Activated CD4-positive, alpha-beta T cell treated with anti-CD3 and anti-CD28 coated beads for 36 hours (primary cell): ENCODE measurements at regions not wholly inside any gene's neighbourhood (a gene's known extent, or its start where the extent isn't known, plus 50 kb on each side); places are given as distances from the start of the nearest gene placed in this dataset.

Source experiments
- ATAC-seq: fragments of 200-7000 bp; cut with Tn5 transposase; one replicate; pipeline ENCODE4 v1.10.0; 2021; ENCODE audit warnings: mild to moderate bottlenecking, moderate library complexity
- CTCF ChIA-PET: fragments of 350-600 bp; sonication (Branson Sonifier 250); formaldehyde crosslinking; loops from one replicate; lab custom pipeline; 2021; ENCODE audit warnings: antibody characterized with exemption; lab: Charles Lee
- POLR2A ChIA-PET: fragments of 350-600 bp; sonication (Branson Sonifier 250); formaldehyde crosslinking; loops from one replicate; lab custom pipeline; 2021; ENCODE audit warnings: antibody characterized with exemption, inconsistent platforms; lab: Charles Lee
- DNase-seq: peaks from one replicate; pipeline ENCODE4 v3.0.0-alpha.2; 2020
- H3K27ac Mint-ChIP-seq: one replicate; pipeline ENCODE4 v1.8.0; 2021; ENCODE audit warnings: mixed read lengths
- H3K27me3 Mint-ChIP-seq: one replicate; pipeline ENCODE4 v1.8.0; 2021; ENCODE audit warnings: mixed read lengths
- H3K36me3 Mint-ChIP-seq: one replicate; pipeline ENCODE4 v1.8.0; 2021; ENCODE audit warnings: low read depth, mixed read lengths
- H3K4me1 Mint-ChIP-seq: one replicate; pipeline ENCODE4 v1.8.0; 2021; ENCODE audit warnings: mixed read lengths
- H3K4me3 Mint-ChIP-seq: one replicate; pipeline ENCODE4 v1.8.0; 2021; ENCODE audit warnings: mild to moderate bottlenecking, moderate library complexity, mixed read lengths
- H3K9me3 Mint-ChIP-seq: one replicate; pipeline ENCODE4 v1.8.0; 2021; ENCODE audit warnings: low read depth, mixed read lengths
- intact Hi-C, 2 experiments: fragments of 100-400 bp; cut with DNase I in 1 of 2; cut with micrococcal nuclease in 1 of 2; formaldehyde crosslinking; loops; one replicate each; pipeline versions ENCODE4 v1.14.2 to v1.15.1; 2022 to 2024; cut with DNase I, micrococcal nuclease

- Mint-ChIP-seq H3K4me3 (no peak overlapping the region), H3K36me3 (no peaks in the 10 kb centered on the region), H3K27me3 (peaks cover 8% of the 10 kb centered on the region), H3K4me1 (no peaks in the 10 kb centered on the region), H3K27ac (no peak overlapping the region), H3K9me3 (no peaks in the 10 kb centered on the region)
- intact Hi-C loops = no loop called here
- ChIA-PET CTCF (interaction anchor here (0.6 kb wide), 1 partner anchor 42 kb away, joined by 4 read pairs; no protein-coding TSS in a partner anchor), POLR2A (no interaction called here)
- no peak for DNase-seq
- no peak for ATAC-seq
Observed at GRCh38 chr2:104340879-104341828, 512.8 kb upstream of the POU3F3 start.

- POLR2A ChIA-PET = no interaction called here
- Mint-ChIP-seq H3K4me3 (no peak overlapping the region), H3K27me3 (peaks cover 8% of the 10 kb centered on the region), H3K4me1 (no peaks in the 10 kb centered on the region), H3K9me3 (no peaks in the 10 kb centered on the region), H3K36me3 (no peaks in the 10 kb centered on the region), H3K27ac (no peak overlapping the region)
- no peak for ATAC-seq
- intact Hi-C loops = no loop called here
- CTCF ChIA-PET = no interaction called here
- no peak for DNase-seq
Observed at GRCh38 chr2:104344306-104344705, 509.6 kb upstream of the POU3F3 start.

GRCh38 chr2:104344985-104345384, 508.9 kb upstream of the POU3F3 start:
- CTCF ChIA-PET = no interaction called here
- Mint-ChIP-seq H3K4me3 (no peak overlapping the region), H3K27me3 (peaks cover 8% of the 10 kb centered on the region), H3K4me1 (no peaks in the 10 kb centered on the region), H3K36me3 (no peaks in the 10 kb centered on the region), H3K9me3 (no peaks in the 10 kb centered on the region), H3K27ac (no peak overlapping the region)
- POLR2A ChIA-PET = no interaction called here
- intact Hi-C loops = no loop called here
- DNase-seq (no peak), ATAC-seq (no peak)

- Mint-ChIP-seq H3K36me3 (no peaks in the 10 kb centered on the region), H3K4me1 (no peaks in the 10 kb centered on the region)
- CTCF ChIA-PET = no interaction called here
Observed at GRCh38 chr2:104358122-104358521, 495.8 kb upstream of the POU3F3 start.

GRCh38 chr2:104361414-104361813, 492.5 kb upstream of the POU3F3 start:
- Mint-ChIP-seq H3K36me3 (no peaks in the 10 kb centered on the region), H3K4me1 (no peaks in the 10 kb centered on the region), H3K27me3 (peaks cover 7% of the 10 kb centered on the region), H3K9me3 (no peaks in the 10 kb centered on the region), H3K4me3 (no peak overlapping the region), H3K27ac (no peak overlapping the region)
- DNase-seq (no peak), ATAC-seq (no peak)
- ChIA-PET POLR2A (interaction anchor here (0.7 kb wide), 1 partner anchor 265 kb away, joined by 3 read pairs; no protein-coding TSS in a partner anchor), CTCF (no interaction called here)
- intact Hi-C loops = no loop called here

More at GRCh38 chr2:104358122-104358521, 495.8 kb upstream of the POU3F3 start:
- ATAC-seq = no peak
- POLR2A ChIA-PET = no interaction called here
- H3K27ac Mint-ChIP-seq = no peak overlapping the region
- no peak for DNase-seq
- H3K9me3 Mint-ChIP-seq = no peaks in the 10 kb centered on the region
- peaks cover 5% of the 10 kb centered on the region for H3K27me3 Mint-ChIP-seq
- intact Hi-C loops = no loop called here
- no peak overlapping the region for H3K4me3 Mint-ChIP-seq

DNA sequence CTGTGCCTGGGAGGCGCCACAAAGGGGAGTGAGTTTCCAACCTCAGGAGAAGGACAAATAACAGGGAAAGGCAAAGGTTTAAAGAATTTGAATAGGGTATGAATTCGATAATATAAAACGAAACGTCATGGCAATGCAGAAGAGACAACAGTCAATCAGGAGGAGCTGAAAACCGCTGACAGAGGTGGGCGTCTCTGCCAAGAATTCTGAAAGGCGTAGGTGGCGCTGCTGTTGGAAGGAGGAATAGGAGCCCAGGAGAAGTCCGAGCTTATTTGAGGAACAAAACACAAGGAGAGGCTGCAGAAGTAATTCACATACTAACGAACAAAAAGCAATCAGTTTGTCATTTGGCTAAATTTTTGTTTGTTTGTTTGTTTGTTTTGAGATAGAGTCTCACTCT, 485.8 kb upstream of the POU3F3 start:
- Mint-ChIP-seq H3K27me3 (peaks cover 2% of the 10 kb centered on the region), H3K4me3 (no peak overlapping the region), H3K9me3 (no peaks in the 10 kb centered on the region), H3K27ac (no peak overlapping the region), H3K4me1 (no peaks in the 10 kb centered on the region), H3K36me3 (no peaks in the 10 kb centered on the region)
- intact Hi-C loops = no loop called here
- CTCF ChIA-PET = no interaction called here
- no peak for DNase-seq
- ATAC-seq = no peak
- POLR2A ChIA-PET = no interaction called here

DNA sequence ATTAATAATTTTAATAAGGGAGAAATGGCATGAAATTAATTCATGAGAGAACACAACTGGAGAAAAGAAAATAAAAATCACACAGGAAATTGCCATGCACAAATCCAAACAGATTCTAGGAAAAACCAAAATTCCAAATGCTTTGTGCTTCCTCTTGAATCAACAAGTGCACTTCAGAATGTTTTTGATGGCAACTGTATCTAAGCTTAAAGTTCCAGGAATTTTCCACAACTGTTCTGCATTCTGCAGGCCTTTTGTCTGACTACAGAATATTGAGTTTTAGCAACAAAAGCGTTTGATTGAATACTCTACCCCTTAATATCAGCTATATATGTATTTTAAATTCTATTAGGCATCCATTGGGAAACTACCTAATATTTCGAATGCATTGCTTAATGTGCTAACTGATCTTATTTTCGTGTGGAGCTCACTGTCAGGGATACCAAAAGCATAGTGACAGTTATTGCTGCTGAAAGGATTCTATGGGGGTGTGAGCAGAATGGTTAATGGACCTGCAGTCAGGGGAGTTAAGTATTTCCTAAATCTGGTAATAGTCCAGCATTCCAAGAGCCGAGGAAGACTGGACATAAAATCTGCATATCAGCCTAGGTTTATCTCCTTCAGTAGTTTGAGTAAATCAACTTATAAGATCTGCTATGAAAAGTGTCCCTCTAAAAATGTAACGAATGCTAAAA, 482.7 kb upstream of the POU3F3 start:
- Mint-ChIP-seq H3K4me1 (no peaks in the 10 kb centered on the region), H3K27ac (no peak overlapping the region), H3K36me3 (no peaks in the 10 kb centered on the region), H3K9me3 (no peaks in the 10 kb centered on the region), H3K27me3 (peaks cover 2% of the 10 kb centered on the region), H3K4me3 (no peak overlapping the region)
- DNase-seq (no peak), ATAC-seq (no peak)
- intact Hi-C loops = no loop called here
- ChIA-PET POLR2A (no interaction called here), CTCF (no interaction called here)

DNA sequence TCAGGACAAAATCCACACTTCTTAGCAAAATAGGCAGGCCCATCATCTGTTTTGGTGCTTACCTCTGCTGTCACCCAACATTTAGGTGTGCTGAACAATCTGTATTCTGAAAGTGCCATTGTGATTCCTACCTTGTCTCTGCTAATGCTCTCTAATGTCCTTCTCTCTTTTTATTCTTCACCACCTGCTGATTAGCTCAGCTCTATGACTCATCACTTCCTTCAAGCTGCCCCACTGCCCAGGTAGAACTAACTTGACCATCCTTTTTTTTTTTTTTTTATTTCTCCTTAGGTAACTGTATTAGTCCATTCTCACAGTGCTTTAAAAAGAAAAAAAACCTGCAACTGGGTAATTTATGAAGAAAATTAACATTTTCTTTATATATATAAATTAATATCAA, 478.7 kb upstream of the POU3F3 start:
- no peaks in the 10 kb centered on the region for H3K36me3 Mint-ChIP-seq
- intact Hi-C loops = no loop called here
- POLR2A ChIA-PET = no interaction called here

DNA sequence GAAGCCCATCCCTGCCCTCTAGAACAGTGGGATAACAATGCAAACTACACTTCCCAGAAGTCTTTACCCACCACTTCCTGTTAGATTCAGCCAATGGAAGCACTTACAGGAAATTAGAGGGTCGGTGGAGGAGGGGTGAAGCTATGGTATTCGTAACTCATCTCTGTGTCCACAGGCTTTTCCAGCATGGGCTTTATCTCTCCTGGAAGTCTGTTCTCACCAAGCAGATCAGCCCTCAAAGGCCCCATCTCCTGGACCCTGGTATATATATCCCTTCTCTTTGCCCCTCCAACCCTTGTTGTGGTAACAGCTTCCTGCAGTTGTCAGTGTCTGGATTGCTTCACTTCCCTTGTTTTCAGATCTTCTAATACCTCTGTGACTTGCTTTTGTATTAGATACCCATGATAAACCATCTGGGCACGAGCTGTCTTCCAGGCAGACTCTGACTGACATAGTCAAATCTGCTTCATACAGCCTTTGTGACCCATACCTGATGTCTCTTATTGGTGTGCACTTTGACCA, 475.0 kb upstream of the POU3F3 start:
- no peaks in the 10 kb centered on the region for H3K9me3 Mint-ChIP-seq
- POLR2A ChIA-PET = no interaction called here
- CTCF ChIA-PET = no interaction called here
- peaks cover 11% of the 10 kb centered on the region for H3K4me1 Mint-ChIP-seq
- peak overlapping the region; percentile 74 for H3K4me3 Mint-ChIP-seq
- peak; percentile 79 for ATAC-seq
- intact Hi-C loops = no loop called here
- no peaks in the 10 kb centered on the region for H3K36me3 Mint-ChIP-seq
- H3K27me3 Mint-ChIP-seq = no peaks in the 10 kb centered on the region
- peak overlapping the region; percentile 87 for H3K27ac Mint-ChIP-seq
- peak; percentile 17 for DNase-seq

More for the DNA sequence above, 478.7 kb upstream of the POU3F3 start:
- no peak overlapping the region for H3K27ac Mint-ChIP-seq
- ATAC-seq = no peak
- DNase-seq = no peak
- CTCF ChIA-PET = no interaction called here
- H3K4me3 Mint-ChIP-seq = no peak overlapping the region
- H3K27me3 Mint-ChIP-seq = peaks cover 2% of the 10 kb centered on the region
- H3K9me3 Mint-ChIP-seq = no peaks in the 10 kb centered on the region
- peaks cover 11% of the 10 kb centered on the region for H3K4me1 Mint-ChIP-seq

DNA sequence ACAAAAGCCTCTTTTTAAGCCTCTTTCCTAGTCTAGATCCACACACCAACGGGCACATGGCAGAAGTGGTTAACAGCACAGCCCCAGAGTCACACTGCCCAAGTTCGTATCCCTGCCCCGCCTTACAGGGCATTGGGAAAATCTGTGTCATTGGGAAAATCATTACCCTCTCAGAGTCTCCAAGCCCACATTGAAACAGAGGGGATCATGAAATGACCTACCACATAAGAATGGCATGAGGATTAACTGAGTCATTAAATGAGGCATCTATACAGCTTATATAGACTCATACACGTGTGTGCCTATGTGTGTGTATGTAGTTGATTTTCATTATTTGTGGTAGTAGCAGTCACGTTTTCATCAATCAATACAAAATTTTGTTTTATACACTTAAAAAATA, 469.0 kb upstream of the POU3F3 start:
- Mint-ChIP-seq H3K4me3 (no peak overlapping the region), H3K27me3 (peaks cover 17% of the 10 kb centered on the region), H3K27ac (no peak overlapping the region), H3K9me3 (peaks cover 1% of the 10 kb centered on the region), H3K4me1 (no peaks in the 10 kb centered on the region), H3K36me3 (no peaks in the 10 kb centered on the region)
- ATAC-seq = no peak
- no peak for DNase-seq
- POLR2A ChIA-PET = no interaction called here
- intact Hi-C loops = no loop called here
- CTCF ChIA-PET = no interaction called here

DNA sequence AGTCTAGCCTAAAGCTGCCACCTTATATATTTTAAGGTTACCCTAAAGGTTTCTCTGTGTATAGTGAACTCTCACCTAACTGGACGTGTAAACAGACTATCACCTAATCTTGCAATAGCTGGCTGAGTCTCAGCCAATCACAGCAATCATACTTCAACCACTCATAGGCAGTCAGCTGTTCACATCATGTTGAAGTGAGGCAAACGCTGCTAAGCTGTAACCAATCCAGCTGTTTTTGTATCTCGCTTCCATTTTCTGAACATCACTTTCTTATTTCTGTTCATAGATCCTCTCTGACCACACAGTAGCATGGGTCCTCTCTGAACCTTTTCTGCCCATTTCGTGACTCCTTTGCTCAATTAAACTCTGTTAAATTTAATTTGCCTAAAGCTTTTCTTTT, 468.2 kb upstream of the POU3F3 start:
- Mint-ChIP-seq H3K36me3 (no peaks in the 10 kb centered on the region), H3K27ac (no peak overlapping the region), H3K4me3 (no peak overlapping the region), H3K4me1 (no peaks in the 10 kb centered on the region), H3K9me3 (peaks cover 1% of the 10 kb centered on the region), H3K27me3 (peaks cover 19% of the 10 kb centered on the region)
- ATAC-seq = no peak
- DNase-seq = no peak
- CTCF ChIA-PET = no interaction called here
- intact Hi-C loops = no loop called here
- POLR2A ChIA-PET = no interaction called here
